SU-DHL-6 (cell line): ENCODE measurements at regions not wholly inside any gene's neighbourhood (a gene's known extent, or its start where the extent isn't known, plus 50 kb on each side); places are given as distances from the start of the nearest gene placed in this dataset.

Source experiments
- CTCF ChIP-seq: fragments of 200-600 bp; sonication (generic); IDR thresholded peaks from one replicate; pipeline ENCODE4 v1.5.1; 2017; ENCODE audit warnings: antibody characterized with exemption, mild to moderate bottlenecking, low read length, moderate library complexity; ENCODE audit not compliant: insufficient read depth, poor library complexity, severe bottlenecking
- EZH2phosphoT487 ChIP-seq: fragments of 200-600 bp; sonication (generic), shearing (Covaris generic); conservative IDR thresholded peaks from 2 replicates; pipeline ENCODE4 v1.6.1; 2018; ENCODE audit warnings: mild to moderate bottlenecking, antibody characterized with exemption, low read length, moderate library complexity, mixed read lengths

- TF ChIP-seq CTCF, result no peak
- no peak for TF ChIP-seq EZH2phosphoT487
Observed at GRCh38 chr1:201622353-201622752, 83.4 kb downstream of the NAV1 start.
